Dendritic cell treated with granulocyte-macrophage colony-stimulating factor and Interleukin-4, amounts not matched to agents 40 ng/mL and 50 ng/mL, for 4 days (primary cell): ENCODE measurements at regions not wholly inside any gene's neighbourhood (a gene's known extent, or its start where the extent isn't known, plus 50 kb on each side); places are given as distances from the start of the nearest gene placed in this dataset.
"Not testable (repeated sequence)": the region's sequence is repeated elsewhere in the genome, so short reads cannot be mapped to it uniquely, and the experiment has no call there.

Experiments
- H3K27ac Mint-ChIP-seq: one replicate; pipeline ENCODE4 v1.8.0; 2022; ENCODE audit warnings: mild to moderate bottlenecking, mixed read lengths
- H3K27me3 Mint-ChIP-seq: one replicate; pipeline ENCODE4 v1.8.0; 2022; ENCODE audit warnings: mild to moderate bottlenecking, mixed read lengths
- H3K36me3 Mint-ChIP-seq: one replicate; pipeline ENCODE4 v1.8.0; 2022; ENCODE audit warnings: low read depth, mixed read lengths
- H3K4me1 Mint-ChIP-seq: one replicate; pipeline ENCODE4 v1.8.0; 2022; ENCODE audit warnings: low read depth, mixed read lengths
- H3K4me3 Mint-ChIP-seq: one replicate; pipeline ENCODE4 v1.8.0; 2022; ENCODE audit warnings: mild to moderate bottlenecking, moderate library complexity, mixed read lengths
- H3K9me3 Mint-ChIP-seq: one replicate; pipeline ENCODE4 v1.8.0; 2022; ENCODE audit warnings: mixed read lengths
- intact Hi-C: fragments of 100-400 bp; cut with micrococcal nuclease; formaldehyde crosslinking; loops from one replicate; pipeline ENCODE4 v1.15.0; 2022

- intact Hi-C loops = no loop called here
These were observed 69.6 kb upstream of the VWC2 start for GRCh38 chr7:49703881-49704280.

GRCh38 chr7:49706106-49706505 is 67.3 kb upstream of the VWC2 start:
- no peak overlapping the region for H3K27ac Mint-ChIP-seq
- peaks cover 1% of the 10 kb centered on the region for H3K27me3 Mint-ChIP-seq
- H3K9me3 Mint-ChIP-seq = no peaks in the 10 kb centered on the region
- H3K36me3 Mint-ChIP-seq = no peaks in the 10 kb centered on the region
- H3K4me3 Mint-ChIP-seq = no peak overlapping the region
- H3K4me1 Mint-ChIP-seq = no peaks in the 10 kb centered on the region
- intact Hi-C loops = no loop called here

More at GRCh38 chr7:49703881-49704280, 69.6 kb upstream of the VWC2 start:
- H3K4me1 Mint-ChIP-seq = no peaks in the 10 kb centered on the region
- H3K9me3 Mint-ChIP-seq = no peaks in the 10 kb centered on the region
- H3K4me3 Mint-ChIP-seq = no peak overlapping the region
- peaks cover 1% of the 10 kb centered on the region for H3K27me3 Mint-ChIP-seq
- H3K36me3 Mint-ChIP-seq = no peaks in the 10 kb centered on the region
- no peak overlapping the region for H3K27ac Mint-ChIP-seq

GRCh38 chr7:49707891-49708290 is 65.5 kb upstream of the VWC2 start:
- Mint-ChIP-seq H3K4me1 (no peaks in the 10 kb centered on the region), H3K27ac (no peak overlapping the region), H3K4me3 (no peak overlapping the region), H3K9me3 (no peaks in the 10 kb centered on the region), H3K27me3 (peaks cover 1% of the 10 kb centered on the region), H3K36me3 (no peaks in the 10 kb centered on the region)
- intact Hi-C loops = no loop called here

GRCh38 chr7:49708590-49708989 is 64.8 kb upstream of the VWC2 start:
- Mint-ChIP-seq H3K4me3 (no peak overlapping the region), H3K27me3 (no peaks in the 10 kb centered on the region), H3K4me1 (no peaks in the 10 kb centered on the region), H3K36me3 (no peaks in the 10 kb centered on the region), H3K27ac (no peak overlapping the region), H3K9me3 (no peaks in the 10 kb centered on the region)
- intact Hi-C loops = no loop called here

GRCh38 chr7:49711072-49711723 is 62.2 kb upstream of the VWC2 start:
- not testable (repeated sequence) for H3K27ac Mint-ChIP-seq, H3K36me3 Mint-ChIP-seq

GRCh38 chr7:49714182-49714581 is 59.3 kb upstream of the VWC2 start:
- intact Hi-C loops = no loop called here
- Mint-ChIP-seq H3K9me3 (no peaks in the 10 kb centered on the region), H3K4me3 (no peak overlapping the region), H3K4me1 (no peaks in the 10 kb centered on the region), H3K27me3 (no peaks in the 10 kb centered on the region), H3K36me3 (no peaks in the 10 kb centered on the region), H3K27ac (no peak overlapping the region)

More at GRCh38 chr7:49711072-49711723, 62.2 kb upstream of the VWC2 start:
- H3K4me3 Mint-ChIP-seq, intact Hi-C loops, H3K27me3 Mint-ChIP-seq, H3K4me1 Mint-ChIP-seq, H3K9me3 Mint-ChIP-seq: not testable (repeated sequence)

GRCh38 chr7:49715486-49715885 is 58.0 kb upstream of the VWC2 start:
- H3K4me3 Mint-ChIP-seq = no peak overlapping the region
- intact Hi-C loops = no loop called here
- no peaks in the 10 kb centered on the region for H3K27me3 Mint-ChIP-seq
- H3K9me3 Mint-ChIP-seq = no peaks in the 10 kb centered on the region
- H3K4me1 Mint-ChIP-seq = no peaks in the 10 kb centered on the region
- no peaks in the 10 kb centered on the region for H3K36me3 Mint-ChIP-seq
- no peak overlapping the region for H3K27ac Mint-ChIP-seq

- H3K27ac Mint-ChIP-seq = no peak overlapping the region
- H3K4me1 Mint-ChIP-seq = no peaks in the 10 kb centered on the region
- no peaks in the 10 kb centered on the region for H3K9me3 Mint-ChIP-seq
- H3K4me3 Mint-ChIP-seq = no peak overlapping the region
- H3K27me3 Mint-ChIP-seq = no peaks in the 10 kb centered on the region
- intact Hi-C loops = no loop called here
- no peaks in the 10 kb centered on the region for H3K36me3 Mint-ChIP-seq
These were observed 55.9 kb upstream of the VWC2 start for GRCh38 chr7:49717547-49717946.

GRCh38 chr7:49718760-49719159 is 54.7 kb upstream of the VWC2 start:
- H3K9me3 Mint-ChIP-seq = no peaks in the 10 kb centered on the region
- H3K36me3 Mint-ChIP-seq = no peaks in the 10 kb centered on the region
- intact Hi-C loops = no loop called here
- H3K4me1 Mint-ChIP-seq = no peaks in the 10 kb centered on the region
- no peak overlapping the region for H3K27ac Mint-ChIP-seq
- H3K27me3 Mint-ChIP-seq = no peaks in the 10 kb centered on the region
- H3K4me3 Mint-ChIP-seq = no peak overlapping the region

GRCh38 chr7:49721441-49721840 is 52.0 kb upstream of the VWC2 start:
- Mint-ChIP-seq H3K4me1 (no peaks in the 10 kb centered on the region), H3K27me3 (no peaks in the 10 kb centered on the region), H3K27ac (no peak overlapping the region), H3K9me3 (no peaks in the 10 kb centered on the region), H3K4me3 (no peak overlapping the region), H3K36me3 (no peaks in the 10 kb centered on the region)
- intact Hi-C loops = no loop called here
